Astrocyte of the spinal cord (primary cell): ENCODE measurements at regions not wholly inside any gene's neighbourhood (a gene's known extent, or its start where the extent isn't known, plus 50 kb on each side); places are given as distances from the start of the nearest gene placed in this dataset.

Experiments used
- DNase-seq: peaks from one replicate; pipeline ENCODE4 v3.0.0; 2011; ENCODE audit warnings: low read depth, low spot score
- H3K4me3 ChIP-seq: 2 replicates; pipeline ENCODE4 v1.5.1; 2011; ENCODE audit warnings: low read depth, mild to moderate bottlenecking, low read length, moderate library complexity
- CTCF ChIP-seq: IDR thresholded peaks from 2 replicates; pipeline ENCODE4 v1.5.1; 2012; ENCODE audit warnings: low read depth, mild to moderate bottlenecking, low read length, inconsistent platforms
- in situ Hi-C: cut with HindIII; loops from 2 replicates; pipeline ENCODE4 v1.10.0; 2017; ENCODE audit warnings: low sequenced_read_pairs

GRCh38 chr18:10086458-10087210 is 172.8 kb downstream of the VAPA start:
- DNase-seq: no peak
- no peak overlapping the region for H3K4me3 ChIP-seq
- no peak for TF ChIP-seq CTCF
- in situ Hi-C loops: no loop called here

DNA sequence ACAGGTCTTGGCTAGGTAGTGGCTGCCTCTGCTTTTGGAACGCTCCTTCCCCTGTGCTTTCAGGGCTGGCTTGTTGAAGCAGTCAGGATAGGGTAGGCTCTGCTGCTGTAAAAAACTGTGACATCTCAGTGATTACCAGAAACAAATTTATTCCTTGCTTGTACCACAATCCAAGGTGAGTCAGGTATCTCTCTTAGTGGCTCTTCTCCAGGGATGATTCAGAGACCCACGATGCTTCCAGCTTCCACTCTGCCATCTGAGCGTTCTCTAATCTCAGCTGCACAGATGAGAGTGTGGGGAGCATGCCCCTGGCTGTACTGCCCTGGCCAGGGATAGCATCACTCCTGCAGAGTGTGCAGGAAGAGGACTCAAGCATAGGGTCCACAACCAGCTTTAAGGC is 174.9 kb downstream of the VAPA start:
- no peak for TF ChIP-seq CTCF
- in situ Hi-C loops: no loop called here
- H3K4me3 ChIP-seq: no peak overlapping the region
- no peak for DNase-seq

- no peak for DNase-seq
- no peak for TF ChIP-seq CTCF
- in situ Hi-C loops: no loop called here
- H3K4me3 ChIP-seq: no peak overlapping the region
These were observed 176.1 kb downstream of the VAPA start for GRCh38 chr18:10089881-10090280.

GRCh38 chr18:10090668-10091067 is 176.9 kb downstream of the VAPA start:
- no peak for TF ChIP-seq CTCF
- no peak overlapping the region for H3K4me3 ChIP-seq
- in situ Hi-C loops: no loop called here
- DNase-seq: no peak

- no peak for TF ChIP-seq CTCF
- DNase-seq: no peak
- in situ Hi-C loops: no loop called here
- H3K4me3 ChIP-seq: no peak overlapping the region
These were observed 179.6 kb downstream of the VAPA start for GRCh38 chr18:10093445-10093844.

GRCh38 chr18:10094154-10094553 is 180.3 kb downstream of the VAPA start:
- in situ Hi-C loops: no loop called here
- no peak for TF ChIP-seq CTCF
- DNase-seq: peak; percentile 34
- no peak overlapping the region for H3K4me3 ChIP-seq
